ENCODE measurements at regions not wholly inside any gene's neighbourhood (a gene's known extent, or its start where the extent isn't known, plus 50 kb on each side); places are given as distances from the start of the nearest gene placed in this dataset.

DNA sequence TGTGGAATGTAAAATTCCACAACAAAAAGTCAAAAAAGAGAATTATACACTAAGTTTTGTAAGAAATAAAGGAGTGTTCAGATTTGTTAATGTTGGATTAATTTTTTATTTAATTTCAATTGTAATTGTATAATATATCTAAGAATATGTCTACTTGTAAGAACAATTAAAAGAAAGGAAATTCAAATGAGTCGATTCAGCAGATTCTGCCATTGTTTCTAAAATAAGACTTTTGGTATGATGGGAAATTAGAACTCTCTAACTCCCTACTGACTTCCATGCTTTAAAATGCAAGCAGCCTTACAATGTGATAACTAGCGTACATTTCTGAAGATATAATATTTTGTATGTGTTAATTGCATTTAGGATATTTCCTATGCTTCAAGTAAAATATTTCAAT lies 395.9 kb upstream of the ZNF717 start:
- Mint-ChIP-seq H3K27ac (ENCODE audit: unreplicated experiment) (no peak overlapping the region), H3K36me3 (ENCODE audit: insufficient read depth, unreplicated experiment) (no peaks in the 10 kb centered on the region), H3K27me3 (ENCODE audit: insufficient read depth, unreplicated experiment) (peaks cover 6% of the 10 kb centered on the region), H3K4me1 (ENCODE audit: low read depth, unreplicated experiment) (no peaks in the 10 kb centered on the region), H3K9me3 (ENCODE audit: unreplicated experiment) (no peaks in the 10 kb centered on the region), H3K4me3 (ENCODE audit: unreplicated experiment) (no peak overlapping the region)
- H3K27me3 ChIP-seq (replicated peaks; ENCODE audit: control insufficient read depth, insufficient read depth, low read length) = no peaks in the 10 kb centered on the region
- DNase-seq = no peak
- intact Hi-C loops (cut with micrococcal nuclease; ENCODE audit: unreplicated experiment) = no loop called here
- H3K4me1 ChIP-seq = no peaks in the 10 kb centered on the region
- H3K4me3 ChIP-seq (ENCODE audit: low read depth, low read length) = no peak overlapping the region
- no peaks in the 10 kb centered on the region for H3K36me3 ChIP-seq (ENCODE audit: control insufficient read depth, insufficient read depth, low read length)
- no peaks in the 10 kb centered on the region for H3K9me3 ChIP-seq
- POLR2A ChIA-PET = no interaction called here
- CTCF ChIA-PET = no interaction called here
- TF ChIP-seq, protein P1, sequence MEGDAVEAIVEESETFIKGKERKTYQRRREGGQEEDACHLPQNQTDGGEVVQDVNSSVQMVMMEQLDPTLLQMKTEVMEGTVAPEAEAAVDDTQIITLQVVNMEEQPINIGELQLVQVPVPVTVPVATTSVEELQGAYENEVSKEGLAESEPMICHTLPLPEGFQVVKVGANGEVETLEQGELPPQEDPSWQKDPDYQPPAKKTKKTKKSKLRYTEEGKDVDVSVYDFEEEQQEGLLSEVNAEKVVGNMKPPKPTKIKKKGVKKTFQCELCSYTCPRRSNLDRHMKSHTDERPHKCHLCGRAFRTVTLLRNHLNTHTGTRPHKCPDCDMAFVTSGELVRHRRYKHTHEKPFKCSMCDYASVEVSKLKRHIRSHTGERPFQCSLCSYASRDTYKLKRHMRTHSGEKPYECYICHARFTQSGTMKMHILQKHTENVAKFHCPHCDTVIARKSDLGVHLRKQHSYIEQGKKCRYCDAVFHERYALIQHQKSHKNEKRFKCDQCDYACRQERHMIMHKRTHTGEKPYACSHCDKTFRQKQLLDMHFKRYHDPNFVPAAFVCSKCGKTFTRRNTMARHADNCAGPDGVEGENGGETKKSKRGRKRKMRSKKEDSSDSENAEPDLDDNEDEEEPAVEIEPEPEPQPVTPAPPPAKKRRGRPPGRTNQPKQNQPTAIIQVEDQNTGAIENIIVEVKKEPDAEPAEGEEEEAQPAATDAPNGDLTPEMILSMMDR (IDR thresholded peaks at IDR 0.05; ENCODE audit: insufficient read depth in 1 of 2, low read depth in 1 of 2, low read length in 1 of 2, severe bottlenecking in 1 of 2, unreplicated experiment in 1 of 2) = no peak
- BruUV-seq (replicated peaks) = no TSS peak

DNA sequence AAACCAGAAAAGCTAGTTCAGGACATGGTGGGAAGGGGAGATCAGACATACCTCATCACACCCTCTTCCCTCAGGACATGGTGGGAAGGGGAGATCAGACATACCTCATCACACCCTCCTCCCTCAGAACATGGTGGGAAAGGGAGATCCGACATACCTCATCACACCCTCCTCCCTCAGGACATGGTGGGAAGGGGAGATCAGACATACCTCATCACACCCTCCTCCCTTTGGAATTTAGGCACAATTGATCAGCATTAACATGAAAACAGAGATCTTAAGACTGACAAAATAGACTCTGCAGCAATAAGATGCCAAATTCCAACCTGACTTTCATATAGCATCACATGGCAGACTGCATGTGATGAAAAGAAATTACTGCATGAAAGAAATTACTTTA lies 412.7 kb upstream of the ZNF717 start:
- no TSS peak for BruUV-seq (replicated peaks)
- no peaks in the 10 kb centered on the region for H3K36me3 ChIP-seq (ENCODE audit: control insufficient read depth, insufficient read depth, low read length)
- Mint-ChIP-seq H3K27ac (ENCODE audit: unreplicated experiment) (no peak overlapping the region), H3K4me3 (ENCODE audit: unreplicated experiment) (no peak overlapping the region), H3K27me3 (ENCODE audit: insufficient read depth, unreplicated experiment) (no peaks in the 10 kb centered on the region), H3K9me3 (ENCODE audit: unreplicated experiment) (peaks cover under 1% of the 10 kb centered on the region), H3K4me1 (ENCODE audit: low read depth, unreplicated experiment) (no peaks in the 10 kb centered on the region), H3K36me3 (ENCODE audit: insufficient read depth, unreplicated experiment) (no peaks in the 10 kb centered on the region)
- H3K9me3 ChIP-seq = no peaks in the 10 kb centered on the region
- CTCF ChIA-PET = no interaction called here
- DNase-seq = no peak
- no peaks in the 10 kb centered on the region for H3K4me1 ChIP-seq
- H3K4me3 ChIP-seq (ENCODE audit: low read depth, low read length) = no peak overlapping the region
- intact Hi-C loops (cut with micrococcal nuclease; ENCODE audit: unreplicated experiment) = no loop called here
- POLR2A ChIA-PET = no interaction called here
- TF ChIP-seq, protein P1 (IDR thresholded peaks at IDR 0.05; ENCODE audit: insufficient read depth in 1 of 2, low read depth in 1 of 2, low read length in 1 of 2, severe bottlenecking in 1 of 2, unreplicated experiment in 1 of 2) = no peak
- no peaks in the 10 kb centered on the region for H3K27me3 ChIP-seq (replicated peaks; ENCODE audit: control insufficient read depth, insufficient read depth, low read length)

DNA sequence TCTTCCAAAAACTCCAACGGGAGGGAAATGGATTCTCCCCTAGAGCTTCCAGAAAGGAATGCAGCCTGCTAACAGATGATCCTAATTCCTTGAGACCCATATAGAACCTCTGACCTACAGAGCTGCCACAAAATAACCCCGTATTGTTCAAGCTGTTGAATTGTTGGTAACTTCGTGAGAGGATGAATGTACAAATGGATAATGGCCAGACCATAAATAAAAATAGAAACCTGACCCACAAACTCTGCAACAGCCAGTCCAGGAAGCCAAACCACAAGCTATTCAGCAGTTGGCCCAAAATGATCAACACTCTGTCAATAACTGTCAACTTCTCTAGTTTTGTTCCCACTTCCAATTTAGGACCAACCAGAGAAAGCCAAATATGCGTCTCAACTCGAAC lies 414.0 kb upstream of the ZNF717 start:
- CTCF ChIA-PET = no interaction called here
- H3K4me3 ChIP-seq (ENCODE audit: low read depth, low read length) = no peak overlapping the region
- no TSS peak for BruUV-seq (replicated peaks)
- DNase-seq = no peak
- no peaks in the 10 kb centered on the region for H3K9me3 ChIP-seq
- no peaks in the 10 kb centered on the region for H3K27me3 Mint-ChIP-seq (ENCODE audit: insufficient read depth, unreplicated experiment)
- H3K4me1 Mint-ChIP-seq (ENCODE audit: low read depth, unreplicated experiment) = no peaks in the 10 kb centered on the region
- H3K4me3 Mint-ChIP-seq (ENCODE audit: unreplicated experiment) = no peak overlapping the region
- no peaks in the 10 kb centered on the region for H3K27me3 ChIP-seq (replicated peaks; ENCODE audit: control insufficient read depth, insufficient read depth, low read length)
- no peaks in the 10 kb centered on the region for H3K4me1 ChIP-seq
- no peaks in the 10 kb centered on the region for H3K9me3 Mint-ChIP-seq (ENCODE audit: unreplicated experiment)
- no peaks in the 10 kb centered on the region for H3K36me3 Mint-ChIP-seq (ENCODE audit: insufficient read depth, unreplicated experiment)
- H3K27ac Mint-ChIP-seq (ENCODE audit: unreplicated experiment) = no peak overlapping the region
- intact Hi-C loops (cut with micrococcal nuclease; ENCODE audit: unreplicated experiment) = no loop called here
- H3K36me3 ChIP-seq (ENCODE audit: control insufficient read depth, insufficient read depth, low read length) = no peaks in the 10 kb centered on the region
- TF ChIP-seq, protein P1 (IDR thresholded peaks at IDR 0.05; ENCODE audit: insufficient read depth in 1 of 2, low read depth in 1 of 2, low read length in 1 of 2, severe bottlenecking in 1 of 2, unreplicated experiment in 1 of 2) = no peak
- POLR2A ChIA-PET = no interaction called here

Data from Caco-2 (cell line).